ENCODE measurements at regions not wholly inside any gene's neighbourhood (a gene's known extent, or its start where the extent isn't known, plus 50 kb on each side); places are given as distances from the start of the nearest gene placed in this dataset.

- no peak for TF ChIP-seq CTCF (conservative IDR thresholded peaks at IDR 0.05 in 1 of 2, IDR thresholded peaks at IDR 0.05 in 1 of 2; ENCODE audit: low read depth in 1 of 2, low read length in 2 of 2)
- no peak for TF ChIP-seq EZH2 (IDR thresholded peaks at IDR 0.05; ENCODE audit: low read length, missing control alignments)
These were observed 69.7 kb upstream of the EXOC4 start for GRCh38 chr7:133183042-133183794.

Measured in fibroblast of lung (primary cell).